Ishikawa (cell line): ENCODE measurements at regions not wholly inside any gene's neighbourhood (a gene's known extent, or its start where the extent isn't known, plus 50 kb on each side); places are given as distances from the start of the nearest gene placed in this dataset.

Experiments
- CEBPB ChIP-seq: IDR thresholded peaks from 2 replicates; pipeline ENCODE4 v1.6.1; 2012
- EP300 ChIP-seq: IDR thresholded peaks from 2 replicates; pipeline ENCODE4 v1.6.1; 2012; ENCODE audit warnings: borderline replicate concordance
- NFIC ChIP-seq: IDR thresholded peaks from 2 replicates; pipeline ENCODE4 v1.6.1; 2012
- RAD21 ChIP-seq: IDR thresholded peaks from 2 replicates; pipeline ENCODE4 v1.6.1; 2012; ENCODE audit warnings: low read depth
- TAF1 ChIP-seq: IDR thresholded peaks from 2 replicates; pipeline ENCODE4 v1.6.1; 2012; ENCODE audit warnings: low read depth, mild to moderate bottlenecking
- YY1 ChIP-seq: IDR thresholded peaks from 2 replicates; pipeline ENCODE4 v1.6.1; 2012; ENCODE audit warnings: low read depth
- TF ChIP-seq, protein P1 (sequence below): IDR thresholded peaks from 2 replicates; pipeline ENCODE4 v1.6.1; 2012

DNA sequence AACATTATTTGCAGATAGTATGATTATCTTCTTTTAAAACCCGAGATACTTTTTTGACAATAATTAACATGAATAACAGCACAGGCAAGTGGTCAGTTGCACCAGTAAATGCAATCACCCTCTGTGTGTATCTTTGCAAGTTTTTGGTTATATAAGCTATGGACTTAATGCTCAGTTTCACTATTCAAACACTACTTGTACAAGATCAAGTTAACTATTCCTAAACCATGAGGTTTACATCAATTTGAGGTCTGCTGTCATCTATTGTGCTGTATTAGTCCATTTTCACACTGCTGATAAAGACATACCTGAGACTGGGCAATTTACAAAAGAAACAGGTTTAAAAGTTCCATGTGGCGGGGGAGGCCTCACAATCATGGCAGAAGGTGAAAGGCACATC, 323.2 kb downstream of the NR4A2 start:
- TF ChIP-seq, protein P1, sequence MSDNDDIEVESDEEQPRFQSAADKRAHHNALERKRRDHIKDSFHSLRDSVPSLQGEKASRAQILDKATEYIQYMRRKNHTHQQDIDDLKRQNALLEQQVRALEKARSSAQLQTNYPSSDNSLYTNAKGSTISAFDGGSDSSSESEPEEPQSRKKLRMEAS, result no peak
- no peak for TF ChIP-seq EP300
- TF ChIP-seq NFIC, result no peak
- no peak for TF ChIP-seq CEBPB
- TF ChIP-seq YY1, result no peak
- TF ChIP-seq TAF1, result no peak
- no peak for TF ChIP-seq RAD21
